Spleen (tissue), 7 donors: ENCODE measurements at regions not wholly inside any gene's neighbourhood (a gene's known extent, or its start where the extent isn't known, plus 50 kb on each side); places are given as distances from the start of the nearest gene placed in this dataset.

Source experiments
- POLR2A ChIP-seq, 3 donors: fragments of 450-650 bp; IDR thresholded peaks; one replicate each; pipeline ENCODE4 v1.5.1; 2017; ENCODE audit warnings: antibody characterized with exemption in 3 of 3, mild to moderate bottlenecking in 1 of 3
- TF ChIP-seq, protein P1 (sequence below), 11 experiments: fragments of 200-600 bp in 7 of 11; fragments of 450-650 bp in 4 of 11; sonication (generic) in 4 of 11; IDR thresholded peaks in 8 of 11; conservative IDR thresholded peaks in 3 of 11; 1 replicate in 7 of 11; 2 replicates in 4 of 11; pipeline versions ENCODE4 v1.4.0 to v1.8.0; 2016 to 2021; ENCODE audit warnings: antibody characterized with exemption in 11 of 11, inconsistent platforms in 4 of 11, mild to moderate bottlenecking in 1 of 11
- donor health status: DM: no; HTN: no; CAD: no; lungs with moderate emphysema.
- donor health status: DM: no; HTN: no; CAD: no.
- donor health status: DM: no; HTN: no; CAD: no.

DNA sequence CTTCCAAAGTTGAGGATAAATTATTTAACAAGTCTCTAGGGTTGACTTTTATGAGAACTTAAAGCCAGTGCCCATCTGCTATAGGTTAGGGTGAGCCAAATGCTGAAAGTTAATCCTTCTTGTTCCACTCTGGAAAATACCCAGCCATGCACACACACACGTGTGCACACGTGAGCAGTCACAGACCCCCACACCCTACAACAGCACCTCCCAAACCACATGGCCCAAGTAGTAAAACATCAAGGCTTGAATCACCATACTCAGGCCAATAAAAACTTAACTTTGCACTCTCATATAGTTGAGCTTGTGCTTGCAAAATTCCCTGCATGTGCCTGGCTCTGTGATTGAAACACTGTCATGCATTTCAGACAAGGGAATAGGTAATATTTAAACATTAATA lies 467.6 kb downstream of the ARHGEF28 start:
- TF ChIP-seq, protein P1, sequence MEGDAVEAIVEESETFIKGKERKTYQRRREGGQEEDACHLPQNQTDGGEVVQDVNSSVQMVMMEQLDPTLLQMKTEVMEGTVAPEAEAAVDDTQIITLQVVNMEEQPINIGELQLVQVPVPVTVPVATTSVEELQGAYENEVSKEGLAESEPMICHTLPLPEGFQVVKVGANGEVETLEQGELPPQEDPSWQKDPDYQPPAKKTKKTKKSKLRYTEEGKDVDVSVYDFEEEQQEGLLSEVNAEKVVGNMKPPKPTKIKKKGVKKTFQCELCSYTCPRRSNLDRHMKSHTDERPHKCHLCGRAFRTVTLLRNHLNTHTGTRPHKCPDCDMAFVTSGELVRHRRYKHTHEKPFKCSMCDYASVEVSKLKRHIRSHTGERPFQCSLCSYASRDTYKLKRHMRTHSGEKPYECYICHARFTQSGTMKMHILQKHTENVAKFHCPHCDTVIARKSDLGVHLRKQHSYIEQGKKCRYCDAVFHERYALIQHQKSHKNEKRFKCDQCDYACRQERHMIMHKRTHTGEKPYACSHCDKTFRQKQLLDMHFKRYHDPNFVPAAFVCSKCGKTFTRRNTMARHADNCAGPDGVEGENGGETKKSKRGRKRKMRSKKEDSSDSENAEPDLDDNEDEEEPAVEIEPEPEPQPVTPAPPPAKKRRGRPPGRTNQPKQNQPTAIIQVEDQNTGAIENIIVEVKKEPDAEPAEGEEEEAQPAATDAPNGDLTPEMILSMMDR (IDR thresholded peaks at IDR 0.05 in 8 of 11, conservative IDR thresholded peaks at IDR 0.05 in 3 of 11), result no peak
- TF ChIP-seq POLR2A (IDR thresholded peaks at IDR 0.05), result no peak
